PC-9 (cell line): ENCODE measurements at regions not wholly inside any gene's neighbourhood (a gene's known extent, or its start where the extent isn't known, plus 50 kb on each side); places are given as distances from the start of the nearest gene placed in this dataset.

Source experiments
- EZH2 ChIP-seq: fragments of 200-600 bp; sonication (generic); IDR thresholded peaks from 2 replicates; pipeline ENCODE4 v1.8.0; 2017; ENCODE audit warnings: antibody characterized with exemption, low read depth
- TF ChIP-seq, protein P1 (sequence below): fragments of 200-600 bp; sonication (generic); conservative IDR thresholded peaks from 2 replicates; pipeline ENCODE4 v1.6.1; 2017; ENCODE audit warnings: mixed run types, antibody characterized with exemption, mild to moderate bottlenecking, moderate library complexity

DNA sequence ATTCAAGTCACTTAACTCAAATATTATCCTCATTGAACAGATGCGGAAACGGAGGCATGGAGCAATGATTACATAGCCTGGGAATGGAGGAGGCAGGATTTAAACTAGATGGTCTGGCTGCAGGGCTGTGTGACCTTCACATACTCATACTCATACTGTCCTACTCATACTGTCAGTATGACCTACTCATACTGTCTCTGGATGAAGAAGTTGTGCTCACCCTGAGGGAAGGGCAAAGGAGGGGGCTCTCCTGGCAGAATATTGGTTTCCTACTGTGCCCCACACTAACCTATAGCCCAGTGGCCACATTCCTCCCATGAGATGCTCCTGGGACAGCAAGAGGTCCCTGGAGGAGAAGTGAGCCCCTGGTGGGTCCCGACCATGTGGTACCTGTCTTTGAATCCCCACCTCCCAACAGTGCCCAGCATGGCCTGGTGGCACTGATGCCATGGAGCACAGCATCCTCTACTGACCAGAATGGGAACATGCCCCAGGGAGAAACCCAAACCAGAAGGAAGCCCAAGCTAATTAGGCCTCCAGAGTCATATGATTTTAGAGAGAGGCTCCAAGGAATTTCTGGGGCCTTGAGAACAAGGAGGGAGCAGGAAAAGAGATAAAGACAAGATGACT is 197.3 kb upstream of the SDK2 start:
- TF ChIP-seq, protein P1, sequence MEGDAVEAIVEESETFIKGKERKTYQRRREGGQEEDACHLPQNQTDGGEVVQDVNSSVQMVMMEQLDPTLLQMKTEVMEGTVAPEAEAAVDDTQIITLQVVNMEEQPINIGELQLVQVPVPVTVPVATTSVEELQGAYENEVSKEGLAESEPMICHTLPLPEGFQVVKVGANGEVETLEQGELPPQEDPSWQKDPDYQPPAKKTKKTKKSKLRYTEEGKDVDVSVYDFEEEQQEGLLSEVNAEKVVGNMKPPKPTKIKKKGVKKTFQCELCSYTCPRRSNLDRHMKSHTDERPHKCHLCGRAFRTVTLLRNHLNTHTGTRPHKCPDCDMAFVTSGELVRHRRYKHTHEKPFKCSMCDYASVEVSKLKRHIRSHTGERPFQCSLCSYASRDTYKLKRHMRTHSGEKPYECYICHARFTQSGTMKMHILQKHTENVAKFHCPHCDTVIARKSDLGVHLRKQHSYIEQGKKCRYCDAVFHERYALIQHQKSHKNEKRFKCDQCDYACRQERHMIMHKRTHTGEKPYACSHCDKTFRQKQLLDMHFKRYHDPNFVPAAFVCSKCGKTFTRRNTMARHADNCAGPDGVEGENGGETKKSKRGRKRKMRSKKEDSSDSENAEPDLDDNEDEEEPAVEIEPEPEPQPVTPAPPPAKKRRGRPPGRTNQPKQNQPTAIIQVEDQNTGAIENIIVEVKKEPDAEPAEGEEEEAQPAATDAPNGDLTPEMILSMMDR: peak; percentile 32
- TF ChIP-seq EZH2: no peak
